NCI-H82 treated with DMSO at 0.1 percent for 48 hours (cell line): ENCODE measurements at regions not wholly inside any gene's neighbourhood (a gene's known extent, or its start where the extent isn't known, plus 50 kb on each side); places are given as distances from the start of the nearest gene placed in this dataset.
"Not testable (repeated sequence)": the region's sequence is repeated elsewhere in the genome, so short reads cannot be mapped to it uniquely, and the experiment has no call there.

Experiments
- DNase-seq: peaks from one replicate; lab custom pipeline; 2025; ENCODE audit not compliant: unreplicated experiment; lab: John Stamatoyannopoulos, UW

DNA sequence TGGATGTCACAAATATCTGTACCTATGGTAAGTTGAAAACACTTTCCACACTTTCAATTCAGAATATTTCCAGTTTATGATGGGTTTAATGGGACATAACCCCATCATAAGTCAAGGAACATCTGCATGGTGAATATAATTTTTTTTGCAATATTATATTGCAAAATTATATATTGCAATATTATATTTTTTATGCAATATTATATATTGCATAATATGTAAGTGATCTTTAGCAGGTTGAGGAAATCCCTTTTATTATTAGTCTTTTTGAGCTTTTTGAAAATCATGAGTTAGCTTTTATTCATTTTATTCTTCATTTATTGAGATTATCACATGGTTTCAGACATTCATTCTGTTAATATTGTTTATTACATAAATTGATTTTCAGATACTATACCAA, 342.2 kb upstream of the GALNT5 start:
- DNase-seq = no peak

- no peak for DNase-seq
Observed at GRCh38 chr2:156918410-156918809, 339.1 kb upstream of the GALNT5 start.

DNA sequence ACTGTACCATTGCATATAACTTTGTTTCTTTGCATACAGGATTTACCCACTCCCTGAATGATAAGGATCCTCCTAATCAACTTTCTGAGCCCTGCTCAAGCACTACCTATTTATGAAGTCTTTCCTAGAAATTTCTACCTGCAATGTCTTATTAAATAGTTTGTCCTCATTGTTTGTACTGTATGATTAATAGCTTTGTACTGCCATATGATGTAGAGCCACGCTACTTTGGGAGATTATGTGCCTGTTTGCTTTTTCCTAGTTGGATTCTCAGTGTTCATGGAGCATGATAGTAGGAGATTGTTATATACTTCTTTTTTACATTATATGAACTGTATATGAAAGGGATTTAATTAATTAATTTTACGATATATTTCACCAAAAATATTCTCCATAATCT, 327.1 kb upstream of the GALNT5 start:
- no peak for DNase-seq

- DNase-seq = no peak
Observed at GRCh38 chr2:156933645-156934225, 323.8 kb upstream of the GALNT5 start.

DNA sequence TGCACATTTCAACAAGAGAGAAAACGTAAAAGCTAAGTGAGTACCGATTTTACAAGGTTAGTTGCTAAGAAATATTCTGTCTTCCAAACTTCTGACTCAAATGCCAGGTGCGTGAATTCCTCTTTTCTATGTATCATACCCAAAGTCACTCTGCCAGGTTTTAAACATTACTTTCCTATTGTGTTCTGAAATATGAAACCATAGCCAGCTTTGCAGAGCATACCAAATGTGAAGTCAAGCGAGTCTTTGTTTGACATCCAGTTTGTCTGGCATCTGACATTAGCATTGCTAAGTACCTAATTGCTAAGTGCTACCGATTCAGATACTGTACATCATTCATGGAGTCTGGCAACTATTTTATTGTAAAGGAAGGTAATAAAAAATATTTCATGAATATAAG, 321.9 kb upstream of the GALNT5 start:
- no peak for DNase-seq

DNA sequence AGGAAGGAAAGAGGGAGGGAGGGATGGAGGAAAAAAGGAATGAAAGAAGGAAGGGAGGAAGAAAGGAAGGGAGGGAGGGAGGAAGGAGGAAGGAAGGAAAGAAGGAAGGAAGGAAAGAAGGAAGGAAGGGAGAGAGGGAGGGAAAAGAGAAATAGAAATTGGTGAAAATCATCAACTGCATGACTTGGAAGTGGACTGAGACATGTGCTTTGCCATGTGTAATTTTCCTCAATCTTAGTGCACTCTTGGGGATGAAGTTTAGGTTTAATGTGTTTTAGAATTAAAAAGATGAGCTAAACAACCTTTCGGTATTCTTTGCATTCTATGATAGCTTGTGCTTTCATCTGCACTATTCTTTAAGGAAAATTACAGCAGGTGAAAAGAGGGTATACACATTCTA, 320.1 kb upstream of the GALNT5 start:
- DNase-seq = no peak

GRCh38 chr2:156944871-156945270, 312.6 kb upstream of the GALNT5 start:
- DNase-seq = no peak

DNA sequence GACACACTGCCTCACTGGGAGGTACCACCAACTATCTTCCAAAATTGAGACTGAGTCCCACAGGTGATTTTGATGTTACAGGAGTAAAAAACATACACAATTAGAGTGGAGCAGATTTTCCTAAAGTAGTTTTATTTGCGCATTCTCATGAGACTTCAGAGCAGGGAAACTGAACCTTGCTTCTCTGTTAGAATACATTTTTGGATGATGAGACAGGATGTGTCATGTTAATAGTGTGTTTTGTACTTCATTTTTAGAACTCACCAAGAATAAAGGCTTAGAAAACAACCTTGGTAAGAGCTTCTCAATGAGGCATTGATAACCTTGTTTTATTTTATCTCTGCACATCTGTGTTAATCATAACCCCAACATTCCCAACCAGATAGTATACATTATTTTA, 310.2 kb upstream of the GALNT5 start:
- DNase-seq = no peak

DNA sequence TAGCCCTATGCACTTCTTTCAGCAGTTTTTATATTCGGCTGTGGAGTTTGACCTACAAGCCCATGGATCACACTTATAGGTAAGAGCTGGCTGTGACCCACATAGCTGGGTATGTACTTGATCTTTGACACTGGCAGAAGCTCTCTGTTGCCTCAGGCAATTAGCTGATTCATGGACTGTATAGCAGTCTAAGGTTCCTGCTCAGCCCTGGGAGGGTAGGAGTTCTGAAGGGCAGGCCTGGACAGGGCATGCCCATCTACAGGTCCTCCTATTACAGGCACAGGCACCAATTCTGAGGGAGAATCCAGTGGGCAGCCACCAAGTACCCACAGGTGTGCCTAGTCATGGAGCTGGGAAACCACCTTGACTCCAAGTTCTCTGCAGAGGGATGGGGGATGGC, 301.8 kb upstream of the GALNT5 start:
- no peak for DNase-seq

DNA sequence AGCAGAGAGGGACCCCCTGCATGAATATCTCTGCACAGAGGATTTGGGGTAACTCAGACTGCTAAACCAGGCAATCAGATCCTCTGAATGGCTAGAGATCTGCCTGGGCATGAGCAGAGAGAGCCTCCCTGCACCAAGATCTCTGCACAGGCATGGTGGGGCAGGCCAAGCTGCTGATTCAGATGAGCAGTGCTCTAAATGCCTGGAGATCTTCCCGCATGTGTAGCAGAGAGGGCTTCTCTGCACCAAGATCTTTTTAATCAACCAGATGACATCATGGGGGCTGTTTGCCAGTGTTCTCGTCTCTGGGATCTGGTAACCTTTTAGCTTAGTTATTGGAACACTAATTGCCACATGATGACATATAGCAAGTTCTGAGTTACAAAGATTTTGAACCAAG, 301.3 kb upstream of the GALNT5 start:
- no peak for DNase-seq

DNA sequence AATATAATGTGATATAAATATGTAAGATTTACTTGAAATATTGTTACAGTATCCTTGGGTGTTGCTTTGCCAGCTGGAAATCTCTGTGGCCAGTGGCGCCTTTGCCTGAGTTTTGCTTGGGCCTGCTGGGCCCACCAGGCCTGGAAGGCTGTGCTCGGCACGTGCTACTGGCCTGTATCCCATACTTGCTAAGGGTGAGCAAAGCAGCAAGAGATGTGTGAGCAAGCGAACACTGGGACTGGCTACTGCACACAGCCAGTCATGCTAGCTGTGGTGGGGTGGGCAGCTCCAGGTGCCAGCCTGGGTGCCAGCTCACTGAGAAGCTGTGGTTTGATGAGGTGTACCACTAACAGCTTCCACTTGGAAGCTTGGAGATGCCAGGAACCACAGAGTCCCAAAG, 299.1 kb upstream of the GALNT5 start:
- no peak for DNase-seq

- no peak for DNase-seq
Observed at GRCh38 chr2:156959481-156959880, 298.0 kb upstream of the GALNT5 start.

- DNase-seq = no peak
Observed at GRCh38 chr2:156982615-156983014, 274.9 kb upstream of the GALNT5 start.

GRCh38 chr2:156986339-156986988, 271.0 kb upstream of the GALNT5 start:
- DNase-seq = peak; percentile 55

- no peak for DNase-seq
Observed at GRCh38 chr2:156999661-157000060, 257.8 kb upstream of the GALNT5 start.

GRCh38 chr2:157004789-157005188, 252.7 kb upstream of the GALNT5 start:
- no peak for DNase-seq

DNA sequence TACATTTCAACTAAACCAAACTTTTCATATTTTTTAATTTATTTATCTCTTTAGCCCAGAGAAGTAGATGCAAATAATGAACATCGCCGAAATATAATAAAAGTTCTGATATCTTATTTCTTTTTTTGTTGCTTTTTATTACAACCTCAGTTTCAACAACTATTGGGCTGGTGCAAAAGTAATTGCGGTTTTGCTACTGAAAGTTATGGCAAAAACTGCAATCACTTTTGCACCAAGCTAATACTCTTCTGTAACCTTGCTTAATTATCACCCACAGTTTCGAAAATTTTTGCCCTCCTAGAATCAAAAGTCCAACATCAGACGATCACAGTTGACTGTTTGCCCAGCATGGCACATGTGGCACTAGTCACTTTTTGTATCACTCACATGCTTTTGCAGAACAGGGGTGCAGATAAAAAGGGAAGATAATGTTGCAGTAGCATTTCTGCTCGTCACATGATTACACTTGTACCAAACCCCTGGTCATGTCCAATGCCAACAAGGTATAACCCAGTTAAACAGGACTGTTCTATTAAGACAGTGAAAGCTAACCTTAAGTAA, 242.4 kb upstream of the GALNT5 start:
- DNase-seq = no peak

- DNase-seq = not testable (repeated sequence)
Observed at GRCh38 chr2:157023264-157023663, 234.2 kb upstream of the GALNT5 start.

DNA sequence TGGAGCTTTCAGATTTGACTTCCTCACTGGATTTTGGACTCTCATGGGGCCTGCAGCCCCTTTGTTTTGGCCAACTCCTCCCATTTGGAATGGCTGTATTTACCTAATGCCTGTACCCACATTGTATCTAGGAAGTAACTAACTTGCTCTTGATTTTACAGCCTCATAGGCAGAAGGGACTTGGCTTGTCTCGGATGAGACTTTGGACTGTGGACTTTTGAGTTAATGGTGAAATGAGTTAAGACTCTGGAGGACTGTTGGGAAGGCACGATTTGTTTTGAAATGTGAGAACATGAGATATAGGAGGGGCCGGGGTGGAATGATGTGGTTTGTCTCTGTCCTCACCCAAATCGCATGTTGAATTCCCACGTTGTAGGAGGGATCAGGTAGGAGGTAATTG, 233.4 kb upstream of the GALNT5 start:
- no peak for DNase-seq

DNA sequence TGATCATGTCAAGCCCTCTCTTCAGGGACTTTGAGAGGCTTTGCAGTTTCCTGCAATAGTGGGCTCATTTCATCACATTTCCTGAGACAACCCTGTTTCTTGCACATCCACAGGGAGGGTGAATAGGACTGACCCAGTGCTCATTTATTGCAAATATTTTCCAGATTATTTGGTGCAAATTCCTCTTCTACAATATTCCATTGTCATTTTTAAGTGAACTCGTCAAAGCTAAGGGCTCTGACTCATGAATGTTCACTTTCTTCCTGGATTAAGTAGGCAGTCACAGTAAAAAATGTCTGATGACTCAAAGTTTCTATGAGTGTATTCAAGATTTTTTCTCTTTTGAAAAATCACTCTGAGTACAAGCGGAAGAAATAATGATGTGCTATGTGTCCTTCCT, 225.5 kb upstream of the GALNT5 start:
- no peak for DNase-seq

DNA sequence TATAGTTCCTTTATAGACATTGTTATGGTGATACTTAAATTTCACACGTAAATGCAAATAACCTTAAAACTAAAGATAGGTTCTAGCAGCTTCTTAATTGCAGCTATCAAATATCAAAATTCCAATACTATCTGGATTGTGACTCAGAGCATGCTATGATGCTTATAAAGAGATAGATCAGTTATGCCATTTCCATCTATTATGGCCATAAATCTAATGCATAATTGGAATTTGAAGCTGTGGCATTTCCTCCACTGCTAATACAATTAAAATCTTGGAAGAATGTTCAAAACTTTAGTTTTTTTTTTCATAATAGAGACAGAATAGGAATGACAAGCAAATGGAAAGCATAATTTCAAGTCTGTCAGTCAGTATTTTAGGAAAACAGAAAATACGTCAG, 220.8 kb upstream of the GALNT5 start:
- no peak for DNase-seq

DNA sequence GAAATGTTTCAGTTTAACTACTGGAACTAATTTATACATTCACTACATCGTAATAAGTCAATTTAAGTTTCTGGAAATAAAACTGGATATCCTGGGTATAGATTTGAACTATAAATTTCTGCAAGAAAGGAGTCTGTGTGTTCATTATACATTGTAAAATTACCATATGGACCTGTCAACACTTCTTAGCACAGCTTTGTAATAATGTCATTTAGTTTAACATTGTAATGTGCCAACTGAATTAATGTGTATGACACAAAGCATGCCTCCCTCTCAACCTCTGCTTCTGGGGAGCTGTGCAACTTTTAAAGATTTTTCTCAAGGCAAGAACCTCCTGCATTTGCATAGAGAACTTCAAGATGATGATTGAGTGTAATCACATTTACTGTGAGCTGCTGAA, 213.7 kb upstream of the GALNT5 start:
- no peak for DNase-seq

DNA sequence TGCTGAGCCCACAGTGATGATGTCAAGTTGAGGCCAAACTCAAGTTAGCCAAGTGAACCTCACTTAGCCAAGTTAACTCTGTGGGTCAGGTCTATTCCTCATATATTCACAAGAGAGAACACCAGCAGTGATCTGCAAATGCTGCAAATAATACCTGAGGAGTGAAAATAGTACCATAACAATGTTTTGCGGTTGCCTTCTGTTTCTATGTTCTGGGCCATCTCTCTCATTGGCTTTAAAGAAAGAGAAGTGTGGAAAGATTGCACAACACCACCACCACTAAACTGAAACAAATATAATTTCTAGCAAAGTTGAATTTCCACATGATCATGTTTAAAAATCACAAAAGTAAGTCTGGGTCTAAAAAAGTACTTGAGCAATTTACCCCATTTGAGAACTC, 211.1 kb upstream of the GALNT5 start:
- DNase-seq = no peak
